Left ventricle myocardium inferior (tissue), 1 donor: ENCODE measurements at regions not wholly inside any gene's neighbourhood (a gene's known extent, or its start where the extent isn't known, plus 50 kb on each side); places are given as distances from the start of the nearest gene placed in this dataset.
"Not testable (repeated sequence)": the region's sequence is repeated elsewhere in the genome, so short reads cannot be mapped to it uniquely, and the experiment has no call there.

Experiments
- DNase-seq: peaks from one replicate; pipeline ENCODE4 v3.0.0-alpha.2; 2020
- H3K27ac ChIP-seq: fragments of 200-600 bp; replicated peaks from 2 replicates; pipeline ENCODE4 v1.8.0; 2021
- H3K27me3 ChIP-seq: fragments of 200-600 bp; 2 replicates; pipeline ENCODE4 v1.8.0; 2021; ENCODE audit warnings: low read depth
- H3K36me3 ChIP-seq: fragments of 200-600 bp; 2 replicates; pipeline ENCODE4 v1.8.0; 2021
- H3K4me1 ChIP-seq: fragments of 200-600 bp; 2 replicates; pipeline ENCODE4 v1.8.0; 2021
- H3K4me3 ChIP-seq: fragments of 200-600 bp; 2 replicates; pipeline ENCODE4 v1.8.0; 2021; ENCODE audit warnings: mild to moderate bottlenecking, moderate library complexity
- H3K9me3 ChIP-seq: fragments of 200-600 bp; replicated peaks from 2 replicates; pipeline ENCODE4 v1.8.0; 2021
- CTCF ChIP-seq: fragments of 200-600 bp; IDR thresholded peaks from 2 replicates; pipeline ENCODE4 v1.8.0; 2021; ENCODE audit warnings: antibody characterized with exemption, mild to moderate bottlenecking, borderline replicate concordance
- intact Hi-C: fragments of 100-400 bp; cut with micrococcal nuclease; formaldehyde crosslinking; loops from one replicate; pipeline ENCODE4 v1.11.0; 2022
- donor health status: DM: no; HTN: yes; CAD: no; lungs with severe emphysema.

- not testable (repeated sequence) for H3K4me3 ChIP-seq, DNase-seq, H3K4me1 ChIP-seq
Observed at GRCh38 chr5:134471858-134472449, 53.5 kb upstream of the JADE2 start.

GRCh38 chr5:134468921-134469400, 56.5 kb upstream of the JADE2 start:
- DNase-seq, result no peak
- no peak overlapping the region for H3K27ac ChIP-seq
- H3K9me3 ChIP-seq, result no peaks in the 10 kb centered on the region
- TF ChIP-seq CTCF, result no peak
- peaks cover 34% of the 10 kb centered on the region for H3K4me1 ChIP-seq
- intact Hi-C loops, result loop anchor here (5.0 kb wide), 1 partner anchor 57 kb away; the partner anchor contains the start of gene CDKN2AIPNL
- no peaks in the 10 kb centered on the region for H3K27me3 ChIP-seq
- H3K36me3 ChIP-seq, result no peaks in the 10 kb centered on the region
- H3K4me3 ChIP-seq, result no peak overlapping the region

More at GRCh38 chr5:134471858-134472449, 53.5 kb upstream of the JADE2 start:
- intact Hi-C loops, H3K36me3 ChIP-seq, H3K27ac ChIP-seq, H3K27me3 ChIP-seq, H3K9me3 ChIP-seq: not testable (repeated sequence)

GRCh38 chr5:134467231-134467630, 55.5 kb upstream of the CDKN2AIPNL start:
- no peak for DNase-seq
- Histone ChIP-seq H3K9me3 (no peaks in the 10 kb centered on the region), H3K36me3 (no peaks in the 10 kb centered on the region), H3K27me3 (no peaks in the 10 kb centered on the region), H3K4me1 (peaks cover 42% of the 10 kb centered on the region), H3K27ac (peak overlapping the region; percentile 100), H3K4me3 (peak overlapping the region; percentile 70)
- intact Hi-C loops, result loop anchor here (5.0 kb wide), 1 partner anchor 55 kb away; the partner anchor contains the start of gene CDKN2AIPNL
- TF ChIP-seq CTCF, result no peak

GRCh38 chr5:134466241-134467069, 54.8 kb upstream of the CDKN2AIPNL start:
- intact Hi-C loops, result loop anchor here (5.0 kb wide), 1 partner anchor 54 kb away; the partner anchor contains the start of gene CDKN2AIPNL
- H3K9me3 ChIP-seq, result no peaks in the 10 kb centered on the region
- H3K36me3 ChIP-seq, result no peaks in the 10 kb centered on the region
- peak overlapping the region; percentile 100 for H3K27ac ChIP-seq
- no peak for TF ChIP-seq CTCF
- peak overlapping the region; percentile 70 for H3K4me3 ChIP-seq
- H3K4me1 ChIP-seq, result peaks cover 47% of the 10 kb centered on the region
- peak; percentile 99 for DNase-seq
- H3K27me3 ChIP-seq, result no peaks in the 10 kb centered on the region

GRCh38 chr5:134465816-134466240, 54.1 kb upstream of the CDKN2AIPNL start:
- Histone ChIP-seq H3K27me3 (no peaks in the 10 kb centered on the region), H3K4me1 (peaks cover 47% of the 10 kb centered on the region), H3K27ac (peak overlapping the region; percentile 100), H3K9me3 (no peaks in the 10 kb centered on the region), H3K4me3 (peak overlapping the region; percentile 70), H3K36me3 (no peaks in the 10 kb centered on the region)
- intact Hi-C loops, result loop anchor here (5.0 kb wide), 1 partner anchor 54 kb away; the partner anchor contains the start of gene CDKN2AIPNL
- no peak for TF ChIP-seq CTCF
- DNase-seq, result peak; percentile 92
